ENCODE measurements at regions not wholly inside any gene's neighbourhood (a gene's known extent, or its start where the extent isn't known, plus 50 kb on each side); places are given as distances from the start of the nearest gene placed in this dataset.

GRCh38 chr5:35371951-35372426, 141.7 kb upstream of the PRLR start:
- no peaks in the 10 kb centered on the region for H3K9me3 Mint-ChIP-seq
- no peaks in the 10 kb centered on the region for H3K4me1 Mint-ChIP-seq (ENCODE audit: low read depth)
- no peak overlapping the region for H3K27ac Mint-ChIP-seq
- DNase-seq, result no peak
- TF ChIP-seq CTCF (IDR thresholded peaks at IDR 0.05), result no peak
- H3K27me3 Mint-ChIP-seq (ENCODE audit: insufficient read depth), result peaks cover 2% of the 10 kb centered on the region; the same call in 1 of the 2 replicates
- no peaks in the 10 kb centered on the region for H3K36me3 Mint-ChIP-seq (ENCODE audit: low read depth)
- H3K4me3 Mint-ChIP-seq, result no peak overlapping the region

GRCh38 chr5:35370871-35371270, 140.6 kb upstream of the PRLR start:
- DNase-seq, result no peak
- Mint-ChIP-seq H3K4me1 (ENCODE audit: low read depth) (no peaks in the 10 kb centered on the region), H3K4me3 (no peak overlapping the region), H3K36me3 (ENCODE audit: low read depth) (no peaks in the 10 kb centered on the region), H3K9me3 (no peaks in the 10 kb centered on the region), H3K27ac (no peak overlapping the region), H3K27me3 (ENCODE audit: insufficient read depth) (peaks cover 2% of the 10 kb centered on the region; the same call in 1 of the 2 replicates)
- no peak for TF ChIP-seq CTCF (IDR thresholded peaks at IDR 0.05)

- H3K4me1 Mint-ChIP-seq (ENCODE audit: low read depth), result no peaks in the 10 kb centered on the region
- no peaks in the 10 kb centered on the region for H3K36me3 Mint-ChIP-seq (ENCODE audit: low read depth)
- no peak overlapping the region for H3K27ac Mint-ChIP-seq
- no peak overlapping the region for H3K4me3 Mint-ChIP-seq
- no peak for TF ChIP-seq CTCF (IDR thresholded peaks at IDR 0.05)
- H3K27me3 Mint-ChIP-seq (ENCODE audit: insufficient read depth), result peaks cover 2% of the 10 kb centered on the region; the same call in 1 of the 2 replicates
- no peaks in the 10 kb centered on the region for H3K9me3 Mint-ChIP-seq
- no peak for DNase-seq
Observed at GRCh38 chr5:35369965-35370790, 139.9 kb upstream of the PRLR start.

- no peak for TF ChIP-seq CTCF (IDR thresholded peaks at IDR 0.05)
- Mint-ChIP-seq H3K4me3 (no peak overlapping the region), H3K27me3 (ENCODE audit: insufficient read depth) (peaks cover 2% of the 10 kb centered on the region; the same call in 1 of the 2 replicates), H3K36me3 (ENCODE audit: low read depth) (no peaks in the 10 kb centered on the region), H3K9me3 (no peaks in the 10 kb centered on the region), H3K27ac (no peak overlapping the region), H3K4me1 (ENCODE audit: low read depth) (no peaks in the 10 kb centered on the region)
- no peak for DNase-seq
Observed at GRCh38 chr5:35367526-35367925, 137.2 kb upstream of the PRLR start.

GRCh38 chr5:35365758-35366157, 135.5 kb upstream of the PRLR start:
- no peak overlapping the region for H3K4me3 Mint-ChIP-seq
- no peak for TF ChIP-seq CTCF (IDR thresholded peaks at IDR 0.05)
- no peaks in the 10 kb centered on the region for H3K36me3 Mint-ChIP-seq (ENCODE audit: low read depth)
- DNase-seq, result no peak
- H3K27me3 Mint-ChIP-seq (ENCODE audit: insufficient read depth), result peaks cover 2% of the 10 kb centered on the region; the same call in 1 of the 2 replicates
- H3K9me3 Mint-ChIP-seq, result no peaks in the 10 kb centered on the region
- no peak overlapping the region for H3K27ac Mint-ChIP-seq
- H3K4me1 Mint-ChIP-seq (ENCODE audit: low read depth), result no peaks in the 10 kb centered on the region

Measured in HFFc6 (cell line).